GM18508 (cell line): ENCODE measurements at regions not wholly inside any gene's neighbourhood (a gene's known extent, or its start where the extent isn't known, plus 50 kb on each side); places are given as distances from the start of the nearest gene placed in this dataset.

Source experiments
- ATAC-seq: cut with Tn5 transposase; IDR thresholded peaks from one replicate; pipeline ENCODE4 v1.9.1; 2021; ENCODE audit warnings: moderate number of reproducible peaks; ENCODE audit not compliant: insufficient read depth, unreplicated experiment

- ATAC-seq = no peak
These were observed 128.5 kb downstream of the NUDT12 start for GRCh38 chr5:103434057-103434456.

- ATAC-seq = no peak
These were observed 129.4 kb downstream of the NUDT12 start for GRCh38 chr5:103433211-103433610.

- ATAC-seq = no peak
These were observed 133.7 kb downstream of the NUDT12 start for GRCh38 chr5:103428923-103429322.

GRCh38 chr5:103428411-103428871, 134.1 kb downstream of the NUDT12 start:
- no peak for ATAC-seq

GRCh38 chr5:103427326-103427725, 135.3 kb downstream of the NUDT12 start:
- ATAC-seq = no peak

GRCh38 chr5:103425686-103426454, 136.7 kb downstream of the NUDT12 start:
- no peak for ATAC-seq

GRCh38 chr5:103424453-103425205, 138.0 kb downstream of the NUDT12 start:
- no peak for ATAC-seq

- no peak for ATAC-seq
These were observed 138.6 kb downstream of the NUDT12 start for GRCh38 chr5:103424026-103424425.

GRCh38 chr5:103422756-103423155, 139.8 kb downstream of the NUDT12 start:
- ATAC-seq = no peak

GRCh38 chr5:103414604-103415003, 148.0 kb downstream of the NUDT12 start:
- no peak for ATAC-seq

GRCh38 chr5:103411711-103412110, 150.9 kb downstream of the NUDT12 start:
- ATAC-seq = no peak

- peak; percentile 98 for ATAC-seq
These were observed 151.6 kb downstream of the MACIR start for GRCh38 chr5:103410172-103410571.

GRCh38 chr5:103409013-103409670, 150.6 kb downstream of the MACIR start:
- ATAC-seq = no peak

- ATAC-seq = no peak
These were observed 149.8 kb downstream of the MACIR start for GRCh38 chr5:103408408-103408807.

GRCh38 chr5:103407402-103407801, 148.8 kb downstream of the MACIR start:
- ATAC-seq = no peak

GRCh38 chr5:103404483-103404882, 145.9 kb downstream of the MACIR start:
- no peak for ATAC-seq

- no peak for ATAC-seq
These were observed 144.3 kb downstream of the MACIR start for GRCh38 chr5:103402851-103403250.

- no peak for ATAC-seq
These were observed 139.4 kb downstream of the MACIR start for GRCh38 chr5:103397739-103398581.

- ATAC-seq = no peak
These were observed 136.1 kb downstream of the MACIR start for GRCh38 chr5:103394676-103395075.

GRCh38 chr5:103393101-103393754, 134.7 kb downstream of the MACIR start:
- no peak for ATAC-seq
